Tibial nerve (tissue), 3 donors: ENCODE measurements at regions not wholly inside any gene's neighbourhood (a gene's known extent, or its start where the extent isn't known, plus 50 kb on each side); places are given as distances from the start of the nearest gene placed in this dataset.
"Not testable (repeated sequence)": the region's sequence is repeated elsewhere in the genome, so short reads cannot be mapped to it uniquely, and the experiment has no call there.

Experiments used
- POLR2A ChIP-seq, 2 donors: fragments of 450-650 bp; IDR thresholded peaks; one replicate each; pipeline ENCODE4 v1.6.1; 2017; ENCODE audit warnings: antibody characterized with exemption in 2 of 2, mild to moderate bottlenecking in 2 of 2, moderate library complexity in 2 of 2
- TF ChIP-seq, protein P1 (sequence below), 5 experiments: fragments of 200-600 bp in 3 of 5; fragments of 450-650 bp in 2 of 5; sonication (generic) in 3 of 5; IDR thresholded peaks; one replicate each; pipeline ENCODE4 v1.5.1; 2016 to 2019; ENCODE audit warnings: antibody characterized with exemption in 5 of 5, mild to moderate bottlenecking in 3 of 5, moderate library complexity in 2 of 5

DNA sequence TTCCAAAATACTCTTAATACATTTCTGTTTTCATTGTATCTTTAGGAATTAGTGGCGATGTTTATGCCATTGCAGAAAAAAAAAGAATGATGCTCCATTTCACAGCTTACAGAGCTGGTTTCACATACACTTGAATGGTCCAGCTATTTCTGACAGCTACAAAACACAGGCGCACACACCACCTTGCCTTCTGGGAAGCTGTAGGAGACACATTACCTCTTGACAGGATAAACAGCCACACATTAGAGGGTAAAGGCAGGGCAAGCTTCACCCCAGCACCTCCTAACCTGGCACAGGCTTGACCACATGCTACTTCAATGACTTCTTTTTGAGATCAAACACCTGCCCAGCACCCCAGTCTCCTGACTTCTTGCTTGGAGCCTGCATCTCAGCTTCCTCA is 73.2 kb upstream of the PLGLB2 start:
- TF ChIP-seq, protein P1, sequence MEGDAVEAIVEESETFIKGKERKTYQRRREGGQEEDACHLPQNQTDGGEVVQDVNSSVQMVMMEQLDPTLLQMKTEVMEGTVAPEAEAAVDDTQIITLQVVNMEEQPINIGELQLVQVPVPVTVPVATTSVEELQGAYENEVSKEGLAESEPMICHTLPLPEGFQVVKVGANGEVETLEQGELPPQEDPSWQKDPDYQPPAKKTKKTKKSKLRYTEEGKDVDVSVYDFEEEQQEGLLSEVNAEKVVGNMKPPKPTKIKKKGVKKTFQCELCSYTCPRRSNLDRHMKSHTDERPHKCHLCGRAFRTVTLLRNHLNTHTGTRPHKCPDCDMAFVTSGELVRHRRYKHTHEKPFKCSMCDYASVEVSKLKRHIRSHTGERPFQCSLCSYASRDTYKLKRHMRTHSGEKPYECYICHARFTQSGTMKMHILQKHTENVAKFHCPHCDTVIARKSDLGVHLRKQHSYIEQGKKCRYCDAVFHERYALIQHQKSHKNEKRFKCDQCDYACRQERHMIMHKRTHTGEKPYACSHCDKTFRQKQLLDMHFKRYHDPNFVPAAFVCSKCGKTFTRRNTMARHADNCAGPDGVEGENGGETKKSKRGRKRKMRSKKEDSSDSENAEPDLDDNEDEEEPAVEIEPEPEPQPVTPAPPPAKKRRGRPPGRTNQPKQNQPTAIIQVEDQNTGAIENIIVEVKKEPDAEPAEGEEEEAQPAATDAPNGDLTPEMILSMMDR (IDR thresholded peaks at IDR 0.05) = not testable (repeated sequence)
- TF ChIP-seq POLR2A (IDR thresholded peaks at IDR 0.05) = not testable (repeated sequence)
